H1 (cell line): ENCODE measurements at regions not wholly inside any gene's neighbourhood (a gene's known extent, or its start where the extent isn't known, plus 50 kb on each side); places are given as distances from the start of the nearest gene placed in this dataset.

Source experiments
- CEBPB ChIP-seq: IDR thresholded peaks from 2 replicates; pipeline ENCODE4 v1.6.1; 2012; ENCODE audit warnings: low read depth, low read length
- FOSL1 ChIP-seq: IDR thresholded peaks from 2 replicates; pipeline ENCODE4 v1.6.1; 2011; ENCODE audit warnings: mild to moderate bottlenecking, low read depth, low read length, moderate library complexity; ENCODE audit not compliant: insufficient read depth
- POLR2AphosphoS5 ChIP-seq: IDR thresholded peaks from 2 replicates; pipeline ENCODE4 v1.6.1; 2011; ENCODE audit warnings: low read depth, low read length
- RXRA ChIP-seq: IDR thresholded peaks from 2 replicates; pipeline ENCODE4 v1.6.1; 2011; ENCODE audit warnings: low read depth, mild to moderate bottlenecking, low read length, moderate library complexity; ENCODE audit not compliant: insufficient read depth

GRCh38 chr7:50149369-50149768 lies 56.3 kb upstream of the ZPBP start (continued):
- TF ChIP-seq FOSL1 (no peak), RXRA (no peak), CEBPB (no peak), POLR2AphosphoS5 (no peak)
- TF ChIP-seq, all 59 proteins: peak for 0
